NCI-H524 treated with DMSO at 0.1 percent for 48 hours (cell line): ENCODE measurements at regions not wholly inside any gene's neighbourhood (a gene's known extent, or its start where the extent isn't known, plus 50 kb on each side); places are given as distances from the start of the nearest gene placed in this dataset.
"Not testable (repeated sequence)": the region's sequence is repeated elsewhere in the genome, so short reads cannot be mapped to it uniquely, and the experiment has no call there.

Experiments
- DNase-seq: peaks from one replicate; lab custom pipeline; 2025; lab: John Stamatoyannopoulos, UW

DNA sequence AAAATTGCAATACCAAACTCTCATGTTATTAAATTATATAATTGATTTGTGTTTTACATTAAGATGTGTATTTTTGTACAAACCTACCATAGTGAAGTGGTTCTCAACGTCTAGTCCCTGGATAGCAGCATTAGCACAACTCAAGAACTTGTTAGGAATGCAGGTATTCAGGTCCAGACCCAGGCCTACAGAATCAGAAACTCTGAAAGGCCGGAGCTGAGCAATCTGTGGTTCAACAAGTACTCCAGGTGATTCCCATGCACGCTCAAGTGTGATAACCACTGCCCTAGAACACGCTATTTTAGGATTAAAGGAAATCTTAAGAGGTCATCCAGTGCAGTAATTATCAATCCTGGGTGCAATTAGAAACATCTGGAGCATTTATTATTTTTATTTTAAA lies 456.3 kb downstream of the IRS2 start:
- DNase-seq = no peak

DNA sequence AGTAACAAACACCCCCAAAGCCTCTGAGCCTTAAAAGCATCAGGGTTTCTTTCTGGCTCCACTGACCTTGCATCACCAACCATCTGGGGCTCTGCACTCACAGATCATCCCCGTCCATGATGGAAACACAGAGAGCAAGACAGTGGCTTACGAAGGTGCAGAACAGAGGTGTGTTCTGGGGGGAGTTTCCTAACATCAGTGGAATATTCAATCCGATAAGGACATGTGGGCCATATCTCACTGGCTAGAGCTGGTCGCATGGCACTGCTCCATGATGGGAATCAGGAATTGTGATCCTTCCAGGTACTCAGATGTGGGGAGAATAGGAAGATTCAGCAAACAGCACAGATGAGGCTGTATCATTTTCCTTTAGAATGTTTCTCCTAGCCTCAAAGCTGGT lies 457.2 kb downstream of the IRS2 start:
- no peak for DNase-seq

DNA sequence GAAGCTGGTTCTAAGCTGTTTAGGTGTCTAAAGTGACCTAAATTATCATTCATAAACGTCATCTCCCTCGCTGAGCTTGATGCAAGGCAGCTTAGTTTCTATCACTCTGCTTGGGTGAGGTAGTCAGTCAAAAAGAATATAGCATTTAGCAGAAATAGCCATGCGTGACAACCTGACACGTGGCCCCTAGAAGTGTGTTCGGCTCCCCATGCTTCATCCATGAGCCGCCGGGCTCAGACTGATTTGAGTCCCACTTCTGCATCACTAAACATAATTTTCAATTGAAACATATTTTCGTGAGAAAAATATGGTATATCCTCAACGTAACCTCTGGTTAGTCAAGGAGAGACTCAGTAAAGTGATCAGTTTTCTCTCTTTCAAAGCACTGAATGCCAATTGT lies 459.8 kb downstream of the IRS2 start:
- DNase-seq = no peak

DNA sequence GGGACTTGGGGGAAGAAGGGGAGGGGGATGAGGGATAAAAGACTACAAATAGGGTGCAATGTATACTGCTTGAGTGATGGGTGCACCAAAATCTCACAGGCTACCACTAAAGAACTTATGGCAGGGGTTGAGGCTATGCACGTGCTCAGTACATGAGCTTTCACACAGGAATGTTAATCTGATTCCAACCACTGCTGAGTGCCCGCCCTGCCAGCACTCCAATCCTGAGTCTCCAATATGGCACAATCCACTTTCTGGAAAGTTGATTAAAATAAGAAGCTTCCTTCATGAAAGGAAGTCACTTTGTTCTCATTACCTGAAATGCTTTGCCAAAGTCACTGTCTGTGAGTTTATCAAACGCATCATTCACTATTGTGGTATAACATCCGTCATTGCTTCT lies 463.0 kb downstream of the IRS2 start:
- no peak for DNase-seq

- DNase-seq = no peak
Measured at GRCh38 chr13:109318945-109319590, 467.3 kb downstream of the IRS2 start.

DNA sequence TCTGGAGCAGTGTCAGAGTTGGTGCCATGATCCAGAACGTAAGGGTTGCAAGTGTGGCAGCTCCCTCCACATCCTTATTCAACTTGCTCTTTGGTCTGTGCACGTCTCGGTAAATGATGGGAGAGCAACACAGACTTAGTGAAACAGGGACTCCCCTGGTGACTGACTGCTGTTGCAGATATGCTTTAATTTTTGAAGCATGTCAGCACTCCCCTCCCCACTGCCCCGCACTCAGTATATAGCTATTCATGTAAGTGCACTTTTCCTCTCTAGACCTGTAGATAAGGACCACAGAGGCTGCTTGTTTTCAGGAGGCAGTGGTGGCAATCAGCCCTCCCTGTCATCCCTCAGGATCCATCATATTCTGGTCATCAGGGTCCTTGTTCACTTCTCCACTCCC lies 470.9 kb downstream of the IRS2 start:
- DNase-seq = no peak

- no peak for DNase-seq
Measured at GRCh38 chr13:109314101-109314500, 472.3 kb downstream of the IRS2 start.

- no peak for DNase-seq
Measured at GRCh38 chr13:109312399-109312798, 474.0 kb downstream of the IRS2 start.

GRCh38 chr13:109311431-109311976 lies 474.9 kb downstream of the IRS2 start:
- not testable (repeated sequence) for DNase-seq

- no peak for DNase-seq
Measured at GRCh38 chr13:109309625-109310363, 476.6 kb downstream of the IRS2 start.

DNA sequence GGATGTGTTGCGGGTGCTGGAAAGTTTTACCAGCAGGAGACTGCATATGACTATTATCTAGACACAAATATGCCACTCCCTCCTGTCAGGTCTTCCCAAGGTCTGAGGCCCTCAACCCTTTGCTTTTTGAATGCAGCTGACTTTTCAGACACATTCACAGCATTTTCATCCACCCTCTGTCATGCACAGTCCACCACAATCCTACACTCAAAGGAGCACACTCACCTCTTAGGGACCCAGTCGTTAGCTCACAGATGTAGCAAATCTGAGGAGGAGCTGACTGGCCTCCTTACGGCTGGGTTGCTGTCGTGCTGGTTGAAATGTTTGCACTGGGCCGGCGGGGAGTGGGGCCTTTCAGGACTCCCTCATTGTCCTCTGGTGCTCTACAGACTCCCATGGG lies 479.4 kb downstream of the IRS2 start:
- no peak for DNase-seq

- peak; percentile 98 for DNase-seq
Measured at GRCh38 chr13:109301726-109302125, 484.7 kb downstream of the IRS2 start.

DNA sequence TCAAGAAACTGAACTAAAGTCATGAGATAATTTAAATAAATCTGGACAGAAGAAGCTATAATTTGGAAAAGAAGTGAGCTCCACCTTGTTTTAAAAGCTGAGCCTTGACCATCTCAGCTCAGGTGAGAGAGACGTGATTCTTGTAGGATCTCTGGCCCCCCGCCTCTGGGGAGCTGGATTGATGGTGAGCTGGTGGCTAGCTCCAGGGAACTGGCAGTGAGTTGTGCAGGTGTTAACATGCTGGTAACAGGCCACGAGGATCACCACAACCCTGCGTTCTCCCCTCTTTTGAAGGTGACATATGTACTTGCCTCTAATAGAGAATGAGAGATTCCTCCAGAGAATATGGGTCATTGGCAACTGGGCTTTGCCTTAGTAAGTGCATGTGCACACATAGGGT lies 485.1 kb downstream of the IRS2 start:
- DNase-seq = no peak

- no peak for DNase-seq
Measured at GRCh38 chr13:109297628-109298027, 488.8 kb downstream of the IRS2 start.

- DNase-seq = no peak
Measured at GRCh38 chr13:109293166-109293565, 493.2 kb downstream of the IRS2 start.

GRCh38 chr13:109288151-109288709 lies 498.2 kb downstream of the IRS2 start:
- no peak for DNase-seq

DNA sequence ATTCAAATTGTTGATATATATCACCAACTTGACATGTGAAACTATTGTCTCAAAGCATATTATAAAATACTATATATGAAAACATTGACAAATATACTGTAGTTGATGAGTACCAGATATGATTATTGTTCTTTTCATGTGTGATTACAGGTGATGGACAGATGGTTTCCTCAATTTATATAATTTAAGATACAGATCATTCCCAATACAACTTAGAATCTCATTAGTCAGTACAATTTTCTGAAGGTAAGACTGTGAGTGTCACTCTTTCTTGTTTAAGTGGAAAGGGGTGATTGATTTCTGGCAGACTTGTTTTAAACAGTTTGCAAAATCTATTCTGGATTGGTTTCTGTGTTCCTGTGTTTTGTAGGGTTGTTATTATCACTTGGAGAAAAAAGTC lies 498.8 kb downstream of the IRS2 start:
- DNase-seq = no peak

DNA sequence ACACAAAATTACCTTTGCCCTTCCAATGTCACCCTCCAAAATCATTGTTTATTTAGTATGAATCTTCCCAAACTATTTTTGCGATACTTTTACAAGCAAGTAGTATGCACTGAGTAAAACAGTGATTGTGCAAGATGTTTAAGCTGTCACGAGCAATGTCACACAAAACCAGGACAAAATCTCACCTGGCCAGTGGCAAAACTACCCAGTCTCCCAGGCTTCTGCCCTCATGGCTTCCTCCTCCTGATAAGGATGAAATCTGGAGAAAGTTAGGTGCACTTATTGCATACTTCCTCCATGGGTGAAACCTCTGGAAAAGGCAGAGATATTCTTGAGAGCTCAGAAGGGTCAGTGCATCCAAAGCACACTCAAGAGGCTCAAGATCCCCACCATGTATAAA lies 500.8 kb downstream of the IRS2 start:
- no peak for DNase-seq

GRCh38 chr13:109281903-109282635 lies 504.3 kb downstream of the IRS2 start:
- DNase-seq = no peak

GRCh38 chr13:109281017-109281902 lies 505.1 kb downstream of the IRS2 start:
- peak; percentile 14 for DNase-seq

DNA sequence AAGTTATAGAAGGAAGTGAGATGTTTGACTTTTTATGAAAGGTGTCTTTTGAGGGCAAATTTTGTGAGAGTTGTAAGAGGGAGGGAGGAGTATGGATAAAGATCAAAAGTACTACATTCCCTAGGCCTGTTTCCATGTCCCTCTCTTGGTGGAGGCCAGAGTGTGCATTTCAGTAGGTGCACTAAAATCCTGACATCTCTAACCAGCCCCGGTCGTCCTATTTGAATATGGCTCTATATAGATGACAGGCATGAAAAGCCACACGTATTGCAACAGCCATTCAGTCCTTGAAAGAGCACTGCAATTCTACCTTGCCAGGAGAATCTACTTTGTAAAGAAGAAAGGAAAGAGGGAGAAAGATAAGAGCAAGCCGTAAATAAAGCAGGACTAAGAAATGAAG lies 510.1 kb downstream of the IRS2 start:
- DNase-seq = no peak

GRCh38 chr13:109275852-109276251 lies 510.5 kb downstream of the IRS2 start:
- DNase-seq = no peak
